Right renal cortex interstitium (tissue), 3 donors: ENCODE measurements at regions not wholly inside any gene's neighbourhood (a gene's known extent, or its start where the extent isn't known, plus 50 kb on each side); places are given as distances from the start of the nearest gene placed in this dataset.
"Not testable (repeated sequence)": the region's sequence is repeated elsewhere in the genome, so short reads cannot be mapped to it uniquely, and the experiment has no call there.

Experiments
- DNase-seq, 3 donors: peaks; one replicate each; pipeline ENCODE4 v3.0.0-alpha.2; 2013; ENCODE audit warnings: low read depth in 3 of 3, low spot score in 2 of 3

- DNase-seq, result no peak
Observed at GRCh38 chr20:55194947-55195346, 719.6 kb downstream of the DOK5 start.

GRCh38 chr20:55186228-55186627 lies 710.8 kb downstream of the DOK5 start:
- no peak for DNase-seq

GRCh38 chr20:55175081-55175480 lies 699.7 kb downstream of the DOK5 start:
- DNase-seq, result peak in 2 of 3 donors; percentile 16 to 32

GRCh38 chr20:55174635-55175034 lies 699.2 kb downstream of the DOK5 start:
- DNase-seq, result no peak

- DNase-seq, result no peak
Observed at GRCh38 chr20:55174172-55174571, 698.8 kb downstream of the DOK5 start.

GRCh38 chr20:55173601-55174000 lies 698.2 kb downstream of the DOK5 start:
- DNase-seq, result no peak

- no peak for DNase-seq
Observed at GRCh38 chr20:55172310-55173002, 697.1 kb downstream of the DOK5 start.

GRCh38 chr20:55166063-55166462 lies 690.7 kb downstream of the DOK5 start:
- DNase-seq, result no peak

GRCh38 chr20:55160996-55161395 lies 685.6 kb downstream of the DOK5 start:
- no peak for DNase-seq

GRCh38 chr20:55160037-55160436 lies 684.6 kb downstream of the DOK5 start:
- peak in 2 of 3 donors; percentile 24 to 41 for DNase-seq

GRCh38 chr20:55159230-55159629 lies 683.8 kb downstream of the DOK5 start:
- DNase-seq, result no peak

GRCh38 chr20:55158446-55158845 lies 683.1 kb downstream of the DOK5 start:
- DNase-seq, result no peak

- DNase-seq, result no peak
Observed at GRCh38 chr20:55155360-55155759, 680.0 kb downstream of the DOK5 start.

GRCh38 chr20:55153001-55153645 lies 677.7 kb downstream of the DOK5 start:
- peak in 2 of 3 donors; percentile 14 to 15 for DNase-seq

GRCh38 chr20:55151171-55151570 lies 675.8 kb downstream of the DOK5 start:
- no peak for DNase-seq

GRCh38 chr20:55143601-55144000 lies 668.2 kb downstream of the DOK5 start:
- DNase-seq, result no peak

GRCh38 chr20:55142932-55143331 lies 667.5 kb downstream of the DOK5 start:
- no peak for DNase-seq

GRCh38 chr20:55140631-55141030 lies 665.2 kb downstream of the DOK5 start:
- no peak for DNase-seq

GRCh38 chr20:55139173-55139765 lies 663.9 kb downstream of the DOK5 start:
- DNase-seq, result no peak

GRCh38 chr20:55135923-55136322 lies 660.5 kb downstream of the DOK5 start:
- no peak for DNase-seq

GRCh38 chr20:55132523-55132922 lies 657.1 kb downstream of the DOK5 start:
- DNase-seq, result no peak

GRCh38 chr20:55117577-55117976 lies 642.2 kb downstream of the DOK5 start:
- DNase-seq, result not testable (repeated sequence)
